ENCODE measurements at regions not wholly inside any gene's neighbourhood (a gene's known extent, or its start where the extent isn't known, plus 50 kb on each side); places are given as distances from the start of the nearest gene placed in this dataset.
"Not testable (repeated sequence)": the region's sequence is repeated elsewhere in the genome, so short reads cannot be mapped to it uniquely, and the experiment has no call there.

GRCh38 chr9:25801989-25802388 lies 123.7 kb upstream of the TUSC1 start:
- not testable (repeated sequence) for H2BK12ac ChIP-seq (ENCODE audit: low read length); H3K4me2 ChIP-seq (ENCODE audit: insufficient read depth, low read length, poor library complexity, severe bottlenecking); H4K8ac ChIP-seq (ENCODE audit: low read depth, low read length); H4K91ac ChIP-seq (ENCODE audit: low read depth, low read length, poor library complexity); H3K27ac ChIP-seq (replicated peaks; ENCODE audit: low read length); H3K79me1 ChIP-seq (ENCODE audit: low read depth, low read length); H3K9me3 ChIP-seq (replicated peaks in 1 of 2; ENCODE audit: control insufficient read depth in 2 of 2, insufficient read depth in 1 of 2, low read depth in 1 of 2, low read length in 2 of 2); H3K27me3 ChIP-seq (ENCODE audit: control insufficient read depth in 3 of 3, insufficient read depth in 3 of 3, low read depth in 1 of 3, low read length in 3 of 3); H3K18ac ChIP-seq (ENCODE audit: low read length); H3K4ac ChIP-seq (ENCODE audit: low read length); H2BK5ac ChIP-seq (ENCODE audit: low read length); DNase-seq (ENCODE audit: low spot score); H3K4me1 ChIP-seq (ENCODE audit: control insufficient read depth in 2 of 2, insufficient read depth in 1 of 2, low read depth in 1 of 2, low read length in 2 of 2); H2BK15ac ChIP-seq (ENCODE audit: low read length); H2AFZ ChIP-seq (ENCODE audit: low read length); H3K36me3 ChIP-seq (replicated peaks in 1 of 2; ENCODE audit: control insufficient read depth in 2 of 2, insufficient read depth in 2 of 2, low read length in 2 of 2); H3K9ac ChIP-seq (ENCODE audit: low read depth, low read length, poor library complexity); H2BK120ac ChIP-seq (ENCODE audit: low read depth, low read length); H2AK5ac ChIP-seq (ENCODE audit: low read depth, low read length); H3K4me3 ChIP-seq (ENCODE audit: low read length in 2 of 2); H3K14ac ChIP-seq (ENCODE audit: low read length); H3K23ac ChIP-seq (ENCODE audit: low read depth, low read length, poor library complexity)
- no CpG with 5 or more reads among the region's 3 CpGs for WGBS, 2 donors (ENCODE audit: extremely low coverage in 2 of 2, insufficient read length in 2 of 2, insufficient replicate concordance in 1 of 2)

- Histone ChIP-seq H2BK12ac (ENCODE audit: low read length) (no peak overlapping the region), H3K14ac (ENCODE audit: low read length) (no peak overlapping the region), H4K91ac (ENCODE audit: low read depth, low read length, poor library complexity) (no peak overlapping the region), H3K23ac (ENCODE audit: low read depth, low read length, poor library complexity) (no peak overlapping the region), H3K4me1 (ENCODE audit: control insufficient read depth in 2 of 2, insufficient read depth in 1 of 2, low read depth in 1 of 2, low read length in 2 of 2) (no peaks in the 10 kb centered on the region), H4K8ac (ENCODE audit: low read depth, low read length) (no peak overlapping the region), H3K9me3 (replicated peaks in 1 of 2; ENCODE audit: control insufficient read depth in 2 of 2, insufficient read depth in 1 of 2, low read depth in 1 of 2, low read length in 2 of 2) (no peaks in the 10 kb centered on the region), H3K27ac (replicated peaks; ENCODE audit: low read length) (no peak overlapping the region), H2AFZ (ENCODE audit: low read length) (no peak overlapping the region), H3K27me3 (ENCODE audit: control insufficient read depth in 3 of 3, insufficient read depth in 3 of 3, low read depth in 1 of 3, low read length in 3 of 3) (no peaks in the 10 kb centered on the region), H2BK5ac (ENCODE audit: low read length) (no peak overlapping the region), H2BK15ac (ENCODE audit: low read length) (no peak overlapping the region), H2BK120ac (ENCODE audit: low read depth, low read length) (no peak overlapping the region), H3K4me2 (ENCODE audit: insufficient read depth, low read length, poor library complexity, severe bottlenecking) (no peak overlapping the region), H2AK5ac (ENCODE audit: low read depth, low read length) (no peak overlapping the region), H3K79me1 (ENCODE audit: low read depth, low read length) (no peaks in the 10 kb centered on the region), H3K4ac (ENCODE audit: low read length) (no peak overlapping the region), H3K4me3 (ENCODE audit: low read length in 2 of 2) (no peak overlapping the region), H3K18ac (ENCODE audit: low read length) (no peak overlapping the region), H3K36me3 (replicated peaks in 1 of 2; ENCODE audit: control insufficient read depth in 2 of 2, insufficient read depth in 2 of 2, low read length in 2 of 2) (no peaks in the 10 kb centered on the region), H3K9ac (ENCODE audit: low read depth, low read length, poor library complexity) (no peak overlapping the region)
- no CpG with 5 or more reads among the region's 4 CpGs for WGBS, 2 donors (ENCODE audit: extremely low coverage in 2 of 2, insufficient read length in 2 of 2, insufficient replicate concordance in 1 of 2)
- no peak for DNase-seq (ENCODE audit: low spot score)
Observed at GRCh38 chr9:25773805-25774204, 95.6 kb upstream of the TUSC1 start.

GRCh38 chr9:25755951-25756350 lies 77.7 kb upstream of the TUSC1 start:
- no peak overlapping the region for H4K91ac ChIP-seq (ENCODE audit: low read depth, low read length, poor library complexity)
- H2AFZ ChIP-seq (ENCODE audit: low read length), result no peak overlapping the region
- no peak for DNase-seq (ENCODE audit: low spot score)
- H3K4ac ChIP-seq (ENCODE audit: low read length), result no peak overlapping the region
- H2BK12ac ChIP-seq (ENCODE audit: low read length), result no peak overlapping the region
- H3K23ac ChIP-seq (ENCODE audit: low read depth, low read length, poor library complexity), result no peak overlapping the region
- H3K36me3 ChIP-seq (replicated peaks in 1 of 2; ENCODE audit: control insufficient read depth in 2 of 2, insufficient read depth in 2 of 2, low read length in 2 of 2), result no peaks in the 10 kb centered on the region
- no peak overlapping the region for H2BK5ac ChIP-seq (ENCODE audit: low read length)
- H3K27me3 ChIP-seq (ENCODE audit: control insufficient read depth in 3 of 3, insufficient read depth in 3 of 3, low read depth in 1 of 3, low read length in 3 of 3), result no peaks in the 10 kb centered on the region
- H4K8ac ChIP-seq (ENCODE audit: low read depth, low read length), result no peak overlapping the region
- no peak overlapping the region for H2AK5ac ChIP-seq (ENCODE audit: low read depth, low read length)
- H3K27ac ChIP-seq (replicated peaks; ENCODE audit: low read length), result no peak overlapping the region
- H3K4me3 ChIP-seq (ENCODE audit: low read length in 2 of 2), result no peak overlapping the region
- H2BK15ac ChIP-seq (ENCODE audit: low read length), result no peak overlapping the region
- H3K9ac ChIP-seq (ENCODE audit: low read depth, low read length, poor library complexity), result no peak overlapping the region
- H3K79me1 ChIP-seq (ENCODE audit: low read depth, low read length), result no peaks in the 10 kb centered on the region
- H2BK120ac ChIP-seq (ENCODE audit: low read depth, low read length), result no peak overlapping the region
- H3K14ac ChIP-seq (ENCODE audit: low read length), result no peak overlapping the region
- H3K4me2 ChIP-seq (ENCODE audit: insufficient read depth, low read length, poor library complexity, severe bottlenecking), result no peak overlapping the region
- no peaks in the 10 kb centered on the region for H3K9me3 ChIP-seq (replicated peaks in 1 of 2; ENCODE audit: control insufficient read depth in 2 of 2, insufficient read depth in 1 of 2, low read depth in 1 of 2, low read length in 2 of 2)
- no peaks in the 10 kb centered on the region for H3K4me1 ChIP-seq (ENCODE audit: control insufficient read depth in 2 of 2, insufficient read depth in 1 of 2, low read depth in 1 of 2, low read length in 2 of 2)
- no peak overlapping the region for H3K18ac ChIP-seq (ENCODE audit: low read length)
- WGBS, 2 donors (ENCODE audit: extremely low coverage in 2 of 2, insufficient read length in 2 of 2, insufficient replicate concordance in 1 of 2), result no CpG with 5 or more reads among the region's 1 CpG

- Histone ChIP-seq H2BK12ac (ENCODE audit: low read length) (no peak overlapping the region), H2BK120ac (ENCODE audit: low read depth, low read length) (no peak overlapping the region), H3K27ac (replicated peaks; ENCODE audit: low read length) (no peak overlapping the region), H3K14ac (ENCODE audit: low read length) (no peak overlapping the region), H2AK5ac (ENCODE audit: low read depth, low read length) (no peak overlapping the region), H3K36me3 (replicated peaks in 1 of 2; ENCODE audit: control insufficient read depth in 2 of 2, insufficient read depth in 2 of 2, low read length in 2 of 2) (no peaks in the 10 kb centered on the region), H4K91ac (ENCODE audit: low read depth, low read length, poor library complexity) (no peak overlapping the region), H3K4me2 (ENCODE audit: insufficient read depth, low read length, poor library complexity, severe bottlenecking) (no peak overlapping the region), H3K9me3 (replicated peaks in 1 of 2; ENCODE audit: control insufficient read depth in 2 of 2, insufficient read depth in 1 of 2, low read depth in 1 of 2, low read length in 2 of 2) (no peaks in the 10 kb centered on the region), H3K79me1 (ENCODE audit: low read depth, low read length) (no peaks in the 10 kb centered on the region), H4K8ac (ENCODE audit: low read depth, low read length) (no peak overlapping the region), H2AFZ (ENCODE audit: low read length) (no peak overlapping the region), H3K18ac (ENCODE audit: low read length) (no peak overlapping the region), H3K4ac (ENCODE audit: low read length) (no peak overlapping the region), H3K4me1 (ENCODE audit: control insufficient read depth in 2 of 2, insufficient read depth in 1 of 2, low read depth in 1 of 2, low read length in 2 of 2) (no peaks in the 10 kb centered on the region), H3K9ac (ENCODE audit: low read depth, low read length, poor library complexity) (no peak overlapping the region), H2BK5ac (ENCODE audit: low read length) (no peak overlapping the region), H3K23ac (ENCODE audit: low read depth, low read length, poor library complexity) (no peak overlapping the region), H3K27me3 (ENCODE audit: control insufficient read depth in 3 of 3, insufficient read depth in 3 of 3, low read depth in 1 of 3, low read length in 3 of 3) (no peaks in the 10 kb centered on the region), H3K4me3 (ENCODE audit: low read length in 2 of 2) (no peak overlapping the region), H2BK15ac (ENCODE audit: low read length) (no peak overlapping the region)
- WGBS, 2 donors (ENCODE audit: extremely low coverage in 2 of 2, insufficient read length in 2 of 2, insufficient replicate concordance in 1 of 2), result no CpG with 5 or more reads among the region's 5 CpGs
- no peak for DNase-seq (ENCODE audit: low spot score)
Observed at GRCh38 chr9:25752398-25752797, 74.2 kb upstream of the TUSC1 start.

Measured in neuronal stem cell (in vitro differentiated cells).